KMS-11 (cell line): ENCODE measurements at regions not wholly inside any gene's neighbourhood (a gene's known extent, or its start where the extent isn't known, plus 50 kb on each side); places are given as distances from the start of the nearest gene placed in this dataset.

Experiments used
- H2AFZ ChIP-seq: fragments of 200-600 bp; sonication (generic); 2 replicates; pipeline ENCODE4 v1.6.1; 2016; ENCODE audit warnings: antibody characterized with exemption, mixed run types, low read depth
- H3K27ac ChIP-seq: fragments of 200-600 bp; sonication (generic); 2 replicates; pipeline ENCODE4 v1.6.1; 2016; ENCODE audit warnings: mild to moderate bottlenecking, mixed run types
- H3K27me3 ChIP-seq: fragments of 200-600 bp; sonication (generic); 2 replicates; pipeline ENCODE4 v1.6.1; 2017; ENCODE audit warnings: mild to moderate bottlenecking, low read depth, mixed run types, moderate library complexity; ENCODE audit not compliant: insufficient read depth
- H3K36me3 ChIP-seq: fragments of 200-600 bp; sonication (generic); 2 replicates; pipeline ENCODE4 v1.6.1; 2017; ENCODE audit warnings: mild to moderate bottlenecking, mixed run types; ENCODE audit not compliant: insufficient read depth
- H3K4me1 ChIP-seq: fragments of 200-600 bp; sonication (generic); 2 replicates; pipeline ENCODE4 v1.6.1; 2016; ENCODE audit warnings: mild to moderate bottlenecking, low read depth, mixed run types; ENCODE audit not compliant: poor library complexity, severe bottlenecking
- H3K4me2 ChIP-seq: fragments of 200-600 bp; sonication (generic); 2 replicates; pipeline ENCODE4 v1.7.0; 2016; ENCODE audit warnings: mild to moderate bottlenecking, mixed run types
- H3K4me3 ChIP-seq: fragments of 200-600 bp; sonication (generic); IDR thresholded peaks from 2 replicates; pipeline ENCODE4 v1.6.1; 2017; ENCODE audit warnings: low read depth, low read length, mixed read lengths; ENCODE audit not compliant: insufficient read depth
- H3K79me2 ChIP-seq: fragments of 200-600 bp; sonication (generic); 2 replicates; pipeline ENCODE4 v1.6.1; 2016; ENCODE audit warnings: low read depth, mixed run types; ENCODE audit not compliant: insufficient read depth
- H3K9ac ChIP-seq: fragments of 200-600 bp; sonication (generic); 2 replicates; pipeline ENCODE4 v1.6.1; 2016; ENCODE audit warnings: mild to moderate bottlenecking, mixed run types
- H4K20me1 ChIP-seq: fragments of 200-600 bp; sonication (generic); 2 replicates; pipeline ENCODE4 v1.6.1; 2016; ENCODE audit warnings: mild to moderate bottlenecking, mixed run types; ENCODE audit not compliant: insufficient read depth
- CTCF ChIP-seq: fragments of 200-600 bp; sonication (generic); conservative IDR thresholded peaks from 2 replicates; pipeline ENCODE4 v1.6.1; 2017; ENCODE audit warnings: low read depth, mild to moderate bottlenecking, antibody characterized with exemption, low read length, moderate library complexity, mixed read lengths

DNA sequence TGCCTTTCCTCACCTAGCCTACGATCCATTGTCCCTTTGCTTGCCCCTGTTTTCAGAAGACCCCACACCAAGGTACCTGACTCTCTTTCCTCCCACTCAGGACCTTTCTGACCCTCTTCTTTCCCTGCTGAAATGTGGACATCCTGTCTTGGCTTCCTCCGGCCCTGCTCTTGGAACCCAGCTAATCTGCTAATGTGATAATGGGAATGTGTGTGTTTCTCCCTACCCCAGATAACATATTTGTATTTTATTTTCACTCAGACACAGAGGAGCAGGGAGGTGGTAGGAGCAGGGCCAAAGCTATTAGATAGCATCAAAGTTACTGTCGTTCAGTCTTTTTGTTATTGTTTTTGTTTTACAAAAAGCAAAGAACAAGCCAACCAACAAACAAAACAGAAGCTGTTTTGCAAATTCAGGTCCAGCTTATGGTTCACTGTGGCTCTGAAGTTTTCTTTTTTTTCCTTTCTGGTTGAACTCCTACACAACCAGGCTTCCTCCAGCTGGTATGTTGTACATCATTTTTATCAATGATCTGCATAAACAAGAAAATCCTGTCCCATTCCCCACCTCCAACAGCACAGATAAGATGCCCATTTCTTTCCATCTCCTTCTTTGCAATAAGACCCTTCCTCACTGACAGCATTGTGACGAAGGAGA is 137.3 kb downstream of the C12orf75 start:
- no peak overlapping the region for H3K27ac ChIP-seq
- no peak overlapping the region for H3K4me2 ChIP-seq
- no peak for TF ChIP-seq CTCF

DNA sequence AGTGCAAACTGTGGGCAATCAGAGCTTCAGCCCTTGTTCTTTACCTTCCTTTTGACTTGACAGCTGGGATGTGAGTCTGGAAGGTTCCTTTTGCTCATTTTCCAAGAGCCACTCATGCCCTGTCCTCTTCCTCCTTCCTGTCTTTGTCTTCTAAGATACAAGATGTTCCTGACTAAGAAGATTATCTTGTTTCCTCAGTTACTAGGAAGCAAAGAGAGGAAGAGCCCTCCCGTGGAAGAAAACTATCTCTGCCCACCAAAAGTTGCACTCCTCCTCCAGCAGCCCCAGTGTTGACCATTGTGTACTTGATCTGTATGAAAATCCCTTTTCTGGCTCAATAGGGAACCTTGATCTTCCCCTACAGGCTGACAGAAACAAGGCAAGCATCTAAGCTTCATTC is 138.0 kb downstream of the C12orf75 start:
- Histone ChIP-seq H3K9ac (no peak overlapping the region), H2AFZ (no peak overlapping the region)
- no peak for TF ChIP-seq CTCF

More for the DNA sequence above, 137.3 kb downstream of the C12orf75 start:
- no peak overlapping the region for H3K4me3 ChIP-seq
- no peaks in the 10 kb centered on the region for H3K36me3 ChIP-seq
- H3K27me3 ChIP-seq = no peaks in the 10 kb centered on the region
- no peaks in the 10 kb centered on the region for H4K20me1 ChIP-seq
- no peak overlapping the region for H3K9ac ChIP-seq
- no peak overlapping the region for H2AFZ ChIP-seq
- H3K79me2 ChIP-seq = no peaks in the 10 kb centered on the region
- H3K4me1 ChIP-seq = no peaks in the 10 kb centered on the region

DNA sequence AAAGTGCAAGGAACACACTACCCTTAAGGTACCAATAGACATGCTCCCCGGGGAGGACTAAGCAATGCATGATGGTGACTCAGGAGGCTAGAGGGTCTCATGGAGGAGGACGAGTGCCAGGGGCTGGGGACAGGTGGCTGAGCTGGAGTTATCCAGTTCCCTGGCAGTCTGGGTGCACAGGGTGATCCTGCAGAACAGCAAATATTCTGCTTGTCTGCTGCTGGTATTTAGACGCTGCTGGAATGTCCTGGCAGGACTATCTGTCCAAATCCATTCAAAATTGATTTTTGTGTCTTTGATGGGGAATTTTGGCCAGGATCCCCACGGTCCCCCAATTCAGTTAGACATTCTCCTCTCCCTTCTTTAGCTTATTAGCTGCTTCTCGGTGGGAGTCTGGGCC is 138.7 kb downstream of the C12orf75 start:
- no peak overlapping the region for H3K4me3 ChIP-seq
- H2AFZ ChIP-seq = no peak overlapping the region
- no peaks in the 10 kb centered on the region for H4K20me1 ChIP-seq
- H3K9ac ChIP-seq = no peak overlapping the region
- no peaks in the 10 kb centered on the region for H3K4me1 ChIP-seq
- H3K79me2 ChIP-seq = no peaks in the 10 kb centered on the region
- no peaks in the 10 kb centered on the region for H3K27me3 ChIP-seq
- H3K27ac ChIP-seq = no peak overlapping the region
- H3K36me3 ChIP-seq = no peaks in the 10 kb centered on the region
- no peak for TF ChIP-seq CTCF
- H3K4me2 ChIP-seq = no peak overlapping the region

More for the DNA sequence above, 138.0 kb downstream of the C12orf75 start:
- Histone ChIP-seq H3K4me1 (no peaks in the 10 kb centered on the region), H3K4me3 (no peak overlapping the region), H3K36me3 (no peaks in the 10 kb centered on the region), H3K27me3 (no peaks in the 10 kb centered on the region), H4K20me1 (no peaks in the 10 kb centered on the region), H3K4me2 (no peak overlapping the region), H3K79me2 (no peaks in the 10 kb centered on the region), H3K27ac (no peak overlapping the region)

DNA sequence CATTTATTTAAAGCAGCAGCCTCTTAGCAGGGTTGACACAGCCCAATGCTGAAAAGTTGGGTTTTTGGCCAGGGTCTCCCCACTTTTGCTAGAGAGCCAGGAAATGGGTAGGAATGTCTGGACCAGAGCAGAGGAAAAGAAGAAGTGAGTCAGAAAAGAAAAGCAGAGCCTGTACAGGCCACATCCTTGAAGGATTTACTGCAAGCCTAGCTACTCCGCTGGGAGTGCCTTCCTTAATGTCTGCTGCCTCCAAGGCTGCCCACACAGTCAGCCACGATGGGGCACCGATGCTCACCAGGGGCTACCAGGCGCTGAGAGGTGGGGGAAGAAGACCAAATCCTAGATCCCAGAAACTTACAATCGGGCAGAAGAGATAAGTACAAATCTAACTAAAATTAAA is 139.2 kb downstream of the C12orf75 start:
- no peak overlapping the region for H3K9ac ChIP-seq
- H3K4me2 ChIP-seq = no peak overlapping the region
- no peaks in the 10 kb centered on the region for H3K36me3 ChIP-seq
- H2AFZ ChIP-seq = no peak overlapping the region
- H3K79me2 ChIP-seq = no peaks in the 10 kb centered on the region
- no peak for TF ChIP-seq CTCF
- no peak overlapping the region for H3K27ac ChIP-seq
- H3K27me3 ChIP-seq = no peaks in the 10 kb centered on the region
- no peaks in the 10 kb centered on the region for H3K4me1 ChIP-seq
- H3K4me3 ChIP-seq = no peak overlapping the region
- no peaks in the 10 kb centered on the region for H4K20me1 ChIP-seq
